ENCODE measurements at regions not wholly inside any gene's neighbourhood (a gene's known extent, or its start where the extent isn't known, plus 50 kb on each side); places are given as distances from the start of the nearest gene placed in this dataset.
"Not testable (repeated sequence)": the region's sequence is repeated elsewhere in the genome, so short reads cannot be mapped to it uniquely, and the experiment has no call there.

DNA sequence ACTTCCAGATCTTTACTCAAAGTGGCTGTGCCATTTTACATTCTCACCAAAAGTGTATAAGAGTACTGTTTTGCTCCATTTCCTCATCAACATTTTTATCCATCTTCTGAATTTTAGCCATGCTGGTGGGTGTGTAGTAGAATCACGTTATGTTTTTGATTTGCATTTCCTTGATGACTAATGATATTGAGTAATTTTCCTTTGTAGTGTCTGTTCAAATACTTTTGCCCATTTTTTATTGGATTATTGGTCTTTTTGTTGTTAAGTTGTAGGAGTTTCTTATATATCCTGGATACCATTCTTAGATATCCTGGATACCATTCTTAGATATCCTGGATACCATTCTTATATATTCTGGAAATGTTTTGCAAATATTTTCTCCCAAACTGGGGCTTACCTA is 344.9 kb downstream of the LRRC3B start:
- no peak for DNase-seq

DNA sequence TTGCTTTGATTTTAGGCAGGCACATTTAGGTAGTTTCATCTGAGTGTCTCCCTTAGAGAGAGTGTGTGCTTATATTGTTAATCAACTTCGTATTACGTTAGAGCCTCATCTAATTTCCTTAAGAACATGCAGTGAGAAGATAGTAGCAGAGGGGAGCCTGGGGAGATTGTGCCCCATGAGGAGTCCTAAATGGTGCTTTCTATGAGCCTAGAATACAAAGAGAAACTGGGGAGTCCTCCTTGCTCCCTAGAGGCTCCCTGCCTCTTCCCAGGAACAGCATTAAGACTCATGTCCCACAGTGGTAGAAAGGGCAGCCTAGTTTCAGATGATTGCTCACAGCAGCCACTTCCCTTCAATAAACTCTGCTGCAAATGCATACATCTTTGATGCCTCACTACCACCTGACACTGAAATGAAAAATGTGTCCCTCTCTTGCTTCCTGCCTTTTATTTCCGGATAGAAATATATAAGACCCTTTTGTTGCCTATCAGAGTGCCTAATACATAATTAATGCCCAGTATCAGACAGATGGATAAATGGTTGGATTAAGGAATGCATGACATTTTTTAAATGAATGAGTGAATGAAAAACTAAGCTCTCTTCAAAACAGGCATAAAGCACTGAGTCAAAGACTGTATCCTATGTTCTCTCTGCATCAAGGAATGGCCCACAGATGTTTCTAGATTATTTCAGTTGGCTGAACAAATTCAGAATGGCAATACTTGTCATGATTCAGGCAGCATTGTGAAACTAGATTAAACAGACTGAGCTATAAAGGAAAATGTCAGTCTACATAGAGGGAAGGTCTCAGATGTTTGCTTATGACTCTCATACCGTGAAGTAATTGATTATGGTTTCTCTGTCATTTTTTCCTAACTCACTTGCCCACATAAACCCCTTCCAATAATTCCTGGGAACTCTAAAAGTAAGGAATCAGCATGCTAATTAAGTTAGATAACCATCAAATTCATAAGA is 362.1 kb downstream of the LRRC3B start:
- DNase-seq, result no peak

DNA sequence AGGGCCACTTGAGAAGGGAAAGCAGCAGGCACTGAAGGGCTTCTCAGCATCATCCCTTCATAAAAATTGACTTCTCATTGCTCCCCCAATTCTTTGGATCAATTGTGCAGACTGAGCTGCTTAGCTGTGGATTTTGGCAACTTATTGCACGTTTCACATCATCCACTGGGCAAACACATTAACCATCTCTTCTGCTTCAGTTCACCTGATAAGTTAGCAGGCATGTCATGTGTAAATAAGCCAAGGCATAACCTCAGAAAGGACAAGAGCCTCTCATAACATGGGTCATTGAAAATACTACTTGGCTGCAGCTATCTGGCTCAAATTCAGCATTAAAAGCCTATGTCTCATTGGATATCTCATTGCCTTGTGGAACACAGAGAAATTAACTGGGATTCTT is 366.5 kb downstream of the LRRC3B start:
- DNase-seq, result peak in 2 of 3 experiments; percentile 52 to 73

DNA sequence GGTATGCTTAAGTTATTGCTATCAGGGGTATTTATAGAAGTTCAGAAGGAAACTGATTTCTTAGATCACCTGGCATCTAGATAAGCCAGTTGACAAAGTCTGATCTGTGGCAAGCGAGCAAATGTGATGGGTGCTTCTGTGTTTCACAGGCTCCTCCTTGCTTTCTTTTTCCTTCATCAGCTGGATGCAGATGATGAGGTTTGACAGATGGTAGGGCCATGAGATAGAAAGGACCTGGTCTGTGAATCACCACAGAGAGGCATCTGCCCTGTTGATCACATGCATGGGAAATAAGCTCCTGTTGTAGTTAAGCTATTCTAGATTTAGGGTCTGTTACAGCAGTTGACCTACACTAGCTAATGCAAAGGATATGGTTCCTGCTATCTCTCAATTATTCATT is 372.0 kb downstream of the NEK10 start:
- DNase-seq, result no peak

DNA sequence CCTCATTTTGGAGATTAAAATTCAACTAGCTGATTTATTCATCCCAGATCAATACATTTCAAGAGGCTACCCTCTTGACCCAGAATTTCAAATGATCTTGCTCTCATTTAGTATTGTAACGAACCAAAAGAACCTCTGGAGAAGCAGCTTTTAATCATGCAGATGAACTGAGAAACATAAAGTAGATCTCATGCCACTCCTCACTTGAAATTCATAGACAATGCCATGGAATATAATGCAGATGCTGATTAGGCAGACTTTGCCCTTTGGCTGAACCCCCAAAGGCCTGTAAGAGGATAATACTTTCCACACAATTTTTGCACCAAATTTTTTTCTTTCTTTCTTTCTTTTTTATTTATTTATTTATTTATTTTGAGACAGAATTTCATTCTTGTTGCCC is 358.3 kb downstream of the NEK10 start:
- no peak for DNase-seq

GRCh38 chr3:27022096-27022761 is 347.0 kb downstream of the NEK10 start:
- no peak for DNase-seq

DNA sequence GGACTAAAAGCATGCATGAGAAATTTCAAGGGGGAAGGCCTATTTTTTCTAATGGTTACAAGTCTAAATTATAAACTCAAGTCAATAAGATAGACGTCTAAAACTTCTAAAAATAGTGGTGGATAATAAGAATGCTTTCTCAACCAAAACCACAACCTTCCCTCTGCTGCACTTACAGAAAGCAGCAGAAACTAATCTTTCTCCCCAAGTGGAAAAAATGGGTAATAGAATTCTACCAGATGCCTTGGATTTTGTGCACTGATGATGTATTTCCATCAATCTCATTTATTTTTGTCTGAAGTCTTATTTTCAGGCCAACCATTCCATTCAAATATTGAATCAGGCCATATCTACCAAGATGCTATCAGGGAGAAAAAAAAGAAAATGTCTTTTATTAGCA is 344.7 kb downstream of the NEK10 start:
- no peak for DNase-seq

DNA sequence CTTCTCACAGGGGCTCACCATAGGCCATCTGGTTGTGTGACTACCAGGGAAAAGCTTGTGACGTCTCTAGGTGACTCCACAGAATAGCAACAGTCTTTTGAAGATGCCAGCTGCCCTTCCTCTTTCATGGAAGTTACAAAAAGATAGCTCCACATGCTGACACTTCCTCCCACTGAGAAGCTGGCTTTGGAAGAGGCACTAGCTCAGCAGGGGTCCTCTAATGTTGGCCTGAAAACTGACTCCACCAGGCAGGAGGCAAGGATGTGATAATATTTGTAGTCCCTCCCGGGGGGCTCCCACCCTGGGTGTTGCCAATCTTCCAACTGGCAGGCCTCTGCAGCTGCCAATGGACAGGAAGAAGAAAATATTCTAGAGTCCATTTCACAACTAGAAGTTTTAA is 343.5 kb downstream of the NEK10 start:
- no peak for DNase-seq

GRCh38 chr3:27031476-27031875 is 337.7 kb downstream of the NEK10 start:
- no peak for DNase-seq

DNA sequence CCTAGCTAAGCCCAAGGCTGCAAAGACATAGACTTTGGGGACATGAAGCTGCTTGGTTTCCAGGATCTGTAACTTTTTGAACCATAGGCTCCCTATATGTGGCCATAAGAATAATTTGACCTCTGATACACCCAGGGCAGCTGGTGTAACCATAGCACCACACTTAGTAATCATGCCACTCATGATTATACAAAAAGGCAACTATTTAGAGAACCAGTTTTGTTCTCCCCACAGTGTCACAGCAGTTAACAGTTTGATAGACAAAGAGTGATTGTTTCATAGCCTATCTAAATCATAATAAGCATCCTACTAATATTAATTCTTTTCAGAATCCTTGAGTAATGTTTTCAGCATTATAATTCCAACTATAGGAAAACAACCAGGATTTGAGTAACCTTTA is 334.9 kb downstream of the NEK10 start:
- peak in 1 of 3 experiments; percentile 5 for DNase-seq

DNA sequence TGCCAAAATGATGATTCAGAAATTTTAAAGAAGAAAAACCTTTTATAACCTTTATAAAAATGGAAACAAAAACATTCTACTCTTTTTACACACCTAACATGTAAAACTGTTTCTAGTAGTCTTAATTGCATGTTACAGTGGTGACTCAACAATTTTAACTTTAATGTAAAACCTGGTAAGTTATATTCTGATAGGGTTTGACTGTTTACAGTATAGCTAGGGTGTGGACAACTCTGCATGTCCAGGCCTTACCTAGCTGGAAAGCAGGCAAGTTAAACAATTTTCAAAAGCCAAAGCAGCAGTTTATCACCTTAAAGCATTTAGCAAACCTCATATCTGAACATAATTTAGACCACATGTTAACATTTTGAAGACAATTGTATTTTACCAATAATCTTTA is 328.5 kb downstream of the NEK10 start:
- DNase-seq, result no peak

GRCh38 chr3:27042541-27042940 is 326.6 kb downstream of the NEK10 start:
- DNase-seq, result not testable (repeated sequence)

DNA sequence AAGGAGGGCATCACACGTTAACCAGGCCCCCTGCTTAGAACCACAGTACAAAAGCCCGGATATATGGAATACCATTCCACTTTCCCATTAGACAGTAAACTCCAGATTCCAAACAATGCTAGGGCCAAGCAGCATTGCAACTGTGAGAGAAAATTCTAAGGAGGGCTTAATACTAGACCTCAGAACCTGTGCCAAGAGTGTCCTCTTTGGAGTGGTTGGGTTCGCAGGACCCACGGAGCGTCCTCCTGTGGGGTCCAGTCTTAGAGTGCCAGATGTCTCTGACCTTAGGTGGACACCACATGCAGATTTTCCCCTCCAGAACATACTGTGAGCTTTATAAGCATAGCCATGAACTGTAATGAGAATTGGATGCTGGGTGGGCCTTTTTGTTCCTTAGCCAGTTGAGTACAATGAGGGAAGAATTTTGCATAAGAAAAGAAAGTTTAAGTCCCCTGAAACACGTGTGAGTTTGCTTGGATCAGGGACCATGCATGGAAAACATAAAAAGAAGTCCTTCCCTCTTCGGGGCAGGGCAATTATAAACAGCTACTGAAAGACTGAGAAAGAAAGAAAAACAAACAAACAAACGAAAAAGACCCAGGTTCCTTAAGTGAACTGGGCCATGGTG is 325.7 kb downstream of the NEK10 start:
- DNase-seq, result no peak

DNA sequence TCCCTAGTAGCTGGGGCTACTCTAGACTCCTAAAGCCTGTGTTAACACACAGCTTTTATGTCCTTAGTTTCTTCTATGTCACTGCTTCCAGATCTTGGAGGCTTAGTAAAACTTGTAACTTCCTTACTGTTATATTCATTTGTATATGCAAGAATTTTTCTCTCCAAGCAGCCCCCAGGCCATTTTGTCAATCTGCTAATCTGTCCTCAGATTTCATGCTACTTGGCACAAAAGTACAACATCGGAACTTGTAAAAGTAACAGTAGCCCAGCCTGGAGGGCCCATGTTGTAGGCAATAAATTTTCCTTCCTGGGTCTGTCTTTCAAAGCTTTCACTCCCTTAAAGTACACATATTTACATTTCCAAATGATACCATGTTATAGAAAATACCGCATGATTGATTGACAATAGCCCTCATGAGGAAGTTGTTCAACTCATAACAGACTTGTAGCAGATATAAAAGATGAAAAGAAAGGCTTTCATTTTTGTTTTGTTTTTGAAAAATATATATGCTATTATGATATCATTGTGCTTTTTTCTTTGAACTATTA is 324.2 kb downstream of the NEK10 start:
- DNase-seq, result peak in 1 of 3 experiments; percentile 11

- no peak for DNase-seq
Observed at GRCh38 chr3:27046351-27046750, 322.8 kb downstream of the NEK10 start.

GRCh38 chr3:27049792-27050191 is 319.4 kb downstream of the NEK10 start:
- no peak for DNase-seq

GRCh38 chr3:27051527-27051926 is 317.7 kb downstream of the NEK10 start:
- not testable (repeated sequence) for DNase-seq

DNA sequence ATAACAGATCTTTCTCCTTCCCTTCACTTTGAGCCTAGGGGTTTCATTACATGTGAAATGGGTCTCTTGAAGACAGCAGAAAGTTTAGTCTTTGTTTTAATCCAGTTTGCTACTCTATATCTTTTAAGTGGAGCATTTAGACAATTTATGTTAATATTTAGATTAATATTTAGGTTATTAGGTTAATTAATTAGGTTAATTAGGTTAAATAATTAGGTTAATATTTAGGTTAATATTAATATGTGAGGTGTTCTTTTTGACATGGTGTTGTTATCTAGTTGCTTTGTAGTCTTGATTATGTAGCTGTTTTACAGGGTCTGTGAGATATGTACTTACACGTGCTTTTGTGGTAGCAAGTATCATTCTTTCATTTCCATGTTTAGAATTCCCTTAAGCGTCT is 312.9 kb downstream of the NEK10 start:
- DNase-seq, result no peak

DNA sequence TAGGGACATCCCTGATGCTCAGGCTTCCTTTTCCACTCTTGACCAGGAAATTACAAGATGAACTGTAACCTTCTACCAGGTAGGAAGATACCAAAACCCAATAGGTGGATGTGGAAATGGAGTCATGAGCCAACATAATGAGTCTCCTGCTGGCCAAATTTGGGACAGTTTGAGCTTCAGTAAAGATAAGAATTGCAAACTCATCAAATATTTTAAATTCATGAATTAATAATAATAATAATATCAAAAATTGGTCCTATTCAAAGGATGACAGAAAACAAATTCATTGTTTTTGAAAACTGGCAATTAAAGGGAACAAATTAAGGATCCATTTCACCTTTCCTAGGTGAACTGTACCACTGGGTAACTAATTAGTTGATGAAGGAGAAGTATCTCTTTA is 309.7 kb downstream of the NEK10 start:
- no peak for DNase-seq

Data from NCI-H1417 (cell line).